ENCODE measurements at regions not wholly inside any gene's neighbourhood (a gene's known extent, or its start where the extent isn't known, plus 50 kb on each side); places are given as distances from the start of the nearest gene placed in this dataset.
"Not testable (repeated sequence)": the region's sequence is repeated elsewhere in the genome, so short reads cannot be mapped to it uniquely, and the experiment has no call there.

DNA sequence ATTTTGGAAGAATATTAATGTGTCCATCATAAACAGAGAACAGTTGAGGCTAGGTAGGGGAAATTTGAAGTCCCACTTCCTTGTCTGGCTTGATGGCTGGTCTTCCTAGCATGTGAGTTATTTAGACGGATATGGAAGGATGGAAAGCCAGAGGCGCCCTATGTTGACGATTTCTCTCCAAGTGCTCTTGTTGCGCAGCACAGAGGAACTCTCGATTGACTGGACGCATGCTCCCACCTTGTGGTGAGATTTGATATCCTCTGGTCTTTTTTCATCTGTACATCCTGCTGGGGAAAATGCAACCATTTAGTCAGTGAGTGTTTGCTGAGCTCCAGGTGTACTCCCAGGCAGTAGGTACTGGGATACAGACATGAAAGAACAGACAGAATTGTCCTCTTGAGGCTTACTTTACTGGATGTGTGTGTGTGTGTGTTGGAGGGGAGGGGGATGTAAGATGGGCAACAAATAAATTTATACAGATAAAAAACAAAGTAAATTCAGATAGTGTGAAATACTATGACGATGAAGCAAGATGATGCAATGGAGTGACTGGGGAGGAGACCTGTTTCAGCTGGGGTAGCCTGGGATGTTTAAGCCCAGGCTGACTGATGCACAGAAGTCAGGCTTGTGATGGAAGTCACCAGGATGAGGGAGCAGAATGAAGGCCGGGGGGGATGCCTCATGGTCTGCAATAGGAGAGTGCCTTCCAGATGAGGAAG lies 137.2 kb downstream of the TRIM43 start:
- peak; percentile 76 for DNase-seq

DNA sequence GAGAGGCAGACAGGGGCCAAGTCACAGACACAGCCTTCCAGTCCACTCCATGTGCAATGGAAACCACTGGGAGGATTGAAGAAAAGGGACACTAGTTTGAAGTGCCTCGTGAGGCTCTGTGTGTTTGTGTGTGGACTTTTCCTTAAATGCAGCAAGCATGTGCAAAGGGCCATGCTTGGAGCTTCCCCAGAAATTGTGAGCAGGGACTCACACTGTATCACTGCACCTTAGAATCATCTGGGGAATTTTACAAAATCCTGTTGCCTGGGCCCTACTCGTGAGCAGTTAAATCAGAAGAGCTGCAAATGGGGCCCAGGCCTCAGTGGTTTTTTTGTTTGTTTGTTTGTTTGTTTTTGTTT lies 137.8 kb downstream of the TRIM43 start:
- DNase-seq, result no peak

DNA sequence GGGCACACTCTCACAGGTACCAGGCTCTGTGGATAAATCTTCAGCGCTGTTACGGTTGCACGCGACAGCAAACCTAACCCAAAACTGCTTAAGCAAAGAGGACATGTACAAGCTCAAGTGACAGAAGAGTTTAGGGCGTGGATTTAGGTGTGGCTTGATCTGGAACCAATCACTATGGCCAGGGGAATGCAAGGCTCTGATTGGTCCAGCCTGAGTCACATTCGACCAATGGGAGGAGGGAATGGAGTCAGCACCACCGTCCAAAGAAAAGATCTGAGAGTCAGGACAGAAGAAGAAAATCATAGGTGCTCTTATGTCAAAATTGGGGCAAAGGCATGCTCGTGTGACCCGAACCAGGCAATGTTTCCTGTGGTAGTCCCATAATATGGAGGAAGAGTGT lies 139.0 kb downstream of the TRIM43 start:
- DNase-seq, result no peak

DNA sequence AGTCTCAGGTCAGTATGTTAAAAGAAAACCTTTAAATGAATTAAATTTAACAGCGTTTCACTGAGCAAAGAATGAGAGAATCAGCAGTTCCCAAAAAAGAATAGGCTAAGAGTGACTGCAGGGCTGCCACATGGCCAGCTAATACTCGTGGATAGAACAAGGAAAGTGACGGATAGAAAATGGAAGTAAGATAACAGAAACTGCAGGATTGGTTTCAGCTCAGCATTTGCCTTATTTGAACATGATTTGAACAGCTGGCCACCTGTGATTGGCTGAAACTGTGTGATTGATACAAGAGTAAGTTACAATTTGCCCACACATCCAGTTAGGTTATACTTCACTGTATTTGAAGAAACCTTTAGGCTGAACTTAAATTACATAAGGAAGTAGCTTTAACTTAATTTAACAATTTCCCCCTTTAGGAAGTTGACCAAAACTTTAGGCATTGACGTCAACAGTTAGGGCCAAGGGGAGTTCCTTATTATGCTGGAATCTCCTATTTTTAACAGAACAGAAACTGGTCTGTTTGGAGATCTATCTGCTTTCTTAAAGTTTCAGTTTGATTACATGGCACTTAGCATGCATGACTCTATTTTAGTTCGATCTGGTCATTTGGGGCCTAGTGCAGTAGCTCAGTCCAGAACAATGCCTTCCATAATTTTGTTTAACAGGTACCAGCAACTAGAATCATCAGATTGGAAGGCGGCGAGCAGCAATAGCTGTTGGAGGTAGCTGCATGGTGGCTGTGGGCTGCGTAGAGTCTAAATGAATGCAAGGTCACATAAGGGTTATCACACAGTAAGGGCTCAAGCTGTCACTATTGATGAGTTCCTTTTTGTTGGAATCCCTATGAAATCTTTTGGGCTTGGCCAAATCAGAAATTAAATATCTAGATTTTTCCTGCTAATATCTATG lies 143.4 kb downstream of the TRIM43 start:
- no peak for DNase-seq

GRCh38 chr2:95738301-95738700 lies 146.5 kb downstream of the TRIM43 start:
- DNase-seq, result no peak

DNA sequence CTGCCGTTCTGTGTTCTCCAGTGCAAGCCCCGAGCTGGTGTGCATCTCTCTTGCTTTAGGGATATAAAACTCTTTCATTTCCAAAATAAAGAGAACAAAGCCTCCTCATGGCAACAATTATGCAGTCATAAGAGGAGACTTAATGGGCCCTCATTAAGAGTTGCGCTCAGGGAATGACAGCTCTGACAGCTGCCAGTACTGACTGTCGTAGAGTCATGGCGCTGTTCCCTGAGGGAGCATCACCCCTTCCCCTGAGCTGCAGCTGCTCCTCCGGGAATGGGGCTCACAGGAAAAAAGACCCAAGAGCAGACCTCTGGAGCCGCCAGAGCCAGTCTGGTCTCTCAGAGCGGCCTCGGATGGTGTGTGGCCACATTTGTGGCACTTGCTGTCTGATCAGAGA lies 160.3 kb downstream of the TRIM43 start:
- not testable (repeated sequence) for DNase-seq

GRCh38 chr2:95753812-95754211 lies 162.0 kb downstream of the TRIM43 start:
- not testable (repeated sequence) for DNase-seq

GRCh38 chr2:95754213-95754612 lies 162.4 kb downstream of the TRIM43 start:
- DNase-seq, result not testable (repeated sequence)

DNA sequence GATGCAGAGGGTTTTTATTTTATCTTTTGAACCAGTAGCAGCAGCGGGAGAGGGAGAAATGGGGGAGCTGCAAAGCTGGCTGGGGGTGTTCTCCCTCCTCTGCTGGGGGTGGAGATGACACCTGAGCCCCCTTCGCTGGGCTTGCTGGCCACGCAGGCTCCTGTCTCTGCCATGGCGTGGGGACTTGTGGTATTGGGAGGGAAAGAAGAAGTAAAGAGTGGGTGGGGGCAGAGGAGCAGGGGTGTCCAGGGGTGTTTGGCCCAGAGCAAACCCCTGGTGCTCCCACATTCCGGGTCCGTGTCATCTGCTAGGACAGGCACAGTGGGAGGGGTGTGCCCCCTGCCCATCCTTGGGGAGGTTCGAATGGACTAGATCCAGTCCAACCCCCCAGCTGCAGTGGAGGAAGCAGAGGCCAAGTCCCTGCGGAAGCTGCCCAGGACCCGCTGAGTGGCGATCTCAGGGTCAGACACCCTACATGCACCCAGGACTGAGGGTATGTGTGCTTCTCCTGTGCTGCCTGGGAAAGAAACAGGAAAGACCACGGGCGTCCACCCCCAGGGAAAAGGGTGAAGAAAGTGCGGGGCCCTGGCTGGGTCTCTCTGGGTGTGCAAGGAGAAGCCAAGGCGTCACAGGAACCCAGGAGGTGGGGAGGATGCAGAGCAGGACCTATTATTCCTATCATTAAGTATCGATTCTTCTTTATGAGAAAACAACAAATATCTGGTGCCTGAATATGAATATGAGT lies 163.2 kb downstream of the TRIM43 start:
- DNase-seq, result not testable (repeated sequence)

DNA sequence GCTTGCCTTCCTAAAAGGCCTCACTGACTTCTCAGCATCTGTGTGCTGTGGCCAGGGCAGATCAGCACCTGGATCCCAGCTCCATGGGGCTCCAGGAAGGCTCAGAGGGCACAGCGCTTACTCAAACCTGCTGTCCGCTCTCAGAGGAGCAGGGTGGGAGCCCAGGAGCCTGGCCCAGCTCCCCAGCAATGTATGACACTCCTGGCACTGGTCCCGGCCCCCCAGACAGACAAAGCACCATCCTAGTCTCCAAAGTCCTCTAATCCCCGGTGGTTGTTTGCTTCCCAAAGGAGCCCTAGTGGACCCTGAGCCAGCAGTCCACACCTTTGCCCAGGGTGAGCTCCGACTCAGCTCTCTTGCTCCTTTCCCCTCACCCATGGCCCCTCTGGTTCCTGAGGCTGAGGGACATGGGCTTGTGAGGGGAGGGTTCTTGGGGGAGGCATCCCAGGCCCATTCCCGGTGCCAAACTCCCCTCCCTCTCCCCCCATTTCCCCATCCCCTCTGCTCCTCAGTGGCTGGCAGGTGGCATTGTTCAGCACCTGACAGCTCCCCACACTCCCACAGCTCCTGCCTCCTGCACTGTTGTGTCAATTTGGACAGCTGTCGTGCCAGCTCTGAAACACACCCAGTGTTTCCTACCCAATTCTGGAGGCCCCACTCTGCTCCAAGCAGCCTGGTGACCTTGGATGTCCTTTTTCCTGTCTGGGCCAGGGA lies 164.3 kb downstream of the TRIM43 start:
- not testable (repeated sequence) for DNase-seq

DNA sequence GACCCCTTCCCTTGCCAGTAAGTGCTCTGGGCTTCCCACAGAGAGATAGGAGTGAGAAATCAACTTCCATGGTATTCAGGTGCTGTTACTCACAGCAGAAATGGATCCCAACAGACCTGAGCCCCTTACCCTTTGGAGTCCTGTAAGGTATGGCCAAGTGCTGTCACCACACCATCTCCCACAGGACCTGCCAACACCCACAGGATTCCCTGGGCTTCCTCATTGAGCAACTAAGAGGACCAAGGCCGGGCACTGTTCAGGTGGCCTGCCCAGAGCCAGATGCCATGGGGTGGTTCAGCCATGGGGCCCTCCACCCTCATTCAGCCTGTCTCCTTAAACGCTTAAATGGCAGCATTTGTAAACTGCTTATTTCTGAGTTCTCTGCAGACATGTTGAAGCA lies 166.2 kb downstream of the TRIM43 start:
- DNase-seq, result no peak

- no peak for DNase-seq
Measured at GRCh38 chr2:95759481-95760246, 167.9 kb downstream of the TRIM43 start.

- DNase-seq, result peak; percentile 86
Measured at GRCh38 chr2:95760806-95761525, 169.2 kb downstream of the TRIM43 start.

DNA sequence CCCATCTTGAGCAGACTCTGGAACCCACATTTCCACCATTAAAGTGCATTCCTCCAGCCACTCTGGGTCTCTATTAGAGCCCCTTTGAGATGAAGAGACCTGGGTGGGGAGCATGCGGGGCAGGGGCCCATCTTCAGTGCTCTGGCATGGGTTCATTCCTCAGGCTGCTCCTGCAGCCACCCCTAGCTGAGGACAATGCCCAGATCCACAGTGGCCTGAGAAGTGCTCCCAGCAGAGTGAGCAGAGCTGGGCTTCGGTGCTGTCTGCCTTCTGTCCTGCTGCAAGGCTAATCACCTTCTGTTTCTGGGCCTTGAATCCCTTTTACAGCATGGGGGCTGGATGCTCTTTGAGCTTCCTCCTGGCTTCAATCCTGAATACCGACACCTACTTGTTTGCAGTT lies 169.8 kb downstream of the TRIM43 start:
- DNase-seq, result no peak

DNA sequence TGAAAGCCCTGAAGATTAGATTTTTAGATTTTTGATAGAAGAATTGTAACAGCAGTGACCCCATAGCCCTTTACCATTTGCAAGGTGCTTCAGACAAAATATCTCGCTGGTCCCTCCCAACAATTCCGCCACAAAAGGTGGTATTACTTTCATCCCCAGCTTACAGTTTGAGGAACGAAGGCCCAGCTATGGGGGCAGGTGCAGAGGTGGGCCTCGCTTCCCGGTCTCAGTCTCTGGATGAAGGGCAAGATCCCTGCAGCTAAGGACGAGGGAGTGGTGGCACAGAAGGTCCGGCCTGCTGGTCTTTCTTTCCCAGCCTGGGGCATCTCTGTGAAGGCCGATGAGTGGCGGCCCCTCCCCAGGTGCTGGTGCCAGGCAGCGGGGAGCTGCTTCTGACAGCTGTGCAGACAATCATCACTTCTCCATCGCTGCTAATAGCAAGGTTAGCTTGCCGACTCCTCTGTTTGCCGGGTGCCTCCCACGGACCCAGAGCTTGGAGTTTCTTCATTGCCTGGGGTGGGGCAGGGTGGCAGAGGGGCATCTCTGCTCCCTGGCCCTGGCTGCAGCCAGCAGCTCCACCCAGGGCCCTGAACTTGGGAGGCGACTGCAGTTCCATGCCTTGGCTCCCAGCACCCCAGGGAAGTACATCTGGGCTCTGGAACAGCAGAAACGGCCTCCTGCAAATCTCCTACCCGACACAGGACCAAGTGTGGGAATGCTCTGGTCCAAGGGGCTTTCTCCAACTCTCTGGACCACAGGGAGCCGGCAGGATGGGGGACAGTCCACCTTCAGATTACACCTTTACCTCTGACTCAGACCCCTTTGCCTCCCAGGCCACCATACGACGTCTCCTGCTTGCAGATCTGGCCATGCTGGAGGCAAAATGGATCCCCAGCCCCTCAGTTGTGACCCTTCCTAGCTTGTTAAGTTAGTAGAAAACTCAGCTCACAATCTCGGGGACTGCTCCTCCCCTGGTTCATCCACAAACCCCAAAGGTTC lies 170.5 kb downstream of the TRIM43 start:
- DNase-seq, result not testable (repeated sequence)

DNA sequence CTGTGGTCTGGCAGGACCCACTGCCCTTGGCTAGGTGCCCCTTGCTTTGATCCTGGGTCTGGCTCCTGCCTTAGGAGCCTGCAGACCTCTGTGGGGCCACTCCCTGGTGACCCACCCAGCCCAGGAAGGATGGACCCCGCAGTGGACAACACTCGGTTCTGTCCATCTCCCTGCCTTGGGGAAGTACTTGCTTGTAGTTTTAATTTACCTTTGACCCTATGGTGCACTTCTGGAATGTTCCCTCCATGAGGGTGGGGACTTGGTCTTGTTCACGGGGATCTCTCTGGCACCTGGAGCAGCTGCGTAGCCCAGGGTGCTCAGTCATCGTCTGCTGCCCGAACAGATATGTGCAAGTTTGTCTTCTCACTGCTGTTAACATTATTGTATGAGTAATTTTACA lies 171.3 kb downstream of the TRIM43 start:
- not testable (repeated sequence) for DNase-seq

DNA sequence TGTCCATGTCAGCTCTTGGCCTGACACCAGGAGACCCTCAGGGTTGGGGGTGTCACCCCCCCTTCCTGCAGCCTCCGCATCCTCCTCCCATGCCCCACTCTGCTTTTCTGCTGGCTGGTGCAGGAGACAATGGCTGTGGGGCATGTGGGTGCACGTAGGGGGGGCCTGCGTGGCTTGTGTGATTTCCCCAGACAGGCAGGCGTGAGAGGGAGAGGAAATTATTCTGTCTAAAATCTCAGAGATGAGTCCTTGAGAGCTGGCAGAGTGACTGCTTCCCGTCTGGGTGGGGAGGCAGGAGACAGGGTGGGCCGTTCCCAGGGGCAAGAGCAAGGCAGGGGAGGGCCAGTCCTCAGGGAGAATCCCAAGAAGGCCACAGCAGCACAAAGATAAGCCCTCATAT lies 173.2 kb downstream of the TRIM43 start:
- DNase-seq, result not testable (repeated sequence)

- not testable (repeated sequence) for DNase-seq
Measured at GRCh38 chr2:95765925-95766910, 174.4 kb downstream of the TRIM43 start.

DNA sequence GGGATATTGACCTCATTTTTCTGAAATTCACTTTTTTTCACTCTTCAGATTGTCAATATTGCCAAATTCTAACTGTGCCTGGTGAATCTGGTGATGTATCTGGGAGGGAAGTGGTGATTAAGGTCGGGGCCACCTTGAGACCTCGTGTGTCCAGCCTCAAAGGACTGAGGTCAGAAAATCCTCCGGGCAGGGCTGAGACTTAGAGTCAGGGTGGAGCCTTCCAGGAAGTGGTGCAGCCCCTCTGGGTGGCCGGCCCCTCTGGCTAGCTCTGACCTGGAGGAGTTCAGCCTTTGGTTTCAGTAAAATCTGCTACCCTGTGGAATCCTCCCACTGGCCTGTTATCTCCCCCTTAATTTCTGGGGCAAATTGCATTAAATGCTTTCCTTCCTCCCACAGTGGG lies 175.7 kb downstream of the TRIM43 start:
- DNase-seq, result not testable (repeated sequence)

All from NCI-H226 (cell line).